GM12878 (cell line): ENCODE measurements at regions not wholly inside any gene's neighbourhood (a gene's known extent, or its start where the extent isn't known, plus 50 kb on each side); places are given as distances from the start of the nearest gene placed in this dataset.

Experiments used
- ATAC-seq: fragments of 200-7000 bp; cut with Tn5 transposase; 3 replicates; pipeline ENCODE4 v1.9.1; 2020; ENCODE audit warnings: mild to moderate bottlenecking, moderate library complexity
- BruUV-seq: library from RNA; stranded (reverse); fragments of 400-500 nt; replicated peaks from 2 replicates; lab custom pipeline; 2021; lab: Mats Ljungman, UMichigan
- CTCF ChIA-PET: fragments of 300-600 bp; sonication (Branson Sonifier 250); formaldehyde crosslinking; extraction: SDS; loops from one replicate; lab custom pipeline; 2021; ENCODE audit warnings: inconsistent platforms; lab: Yijun Ruan, JAX
- POLR2A ChIA-PET: fragments of 350-600 bp; formaldehyde crosslinking; extraction: SDS; loops from one replicate; lab custom pipeline; 2021; ENCODE audit warnings: inconsistent platforms; lab: Charles Lee
- RAD21 ChIA-PET: fragments of 300-600 bp; sonication (Branson Sonifier 250); formaldehyde crosslinking; loops from one replicate; lab custom pipeline; 2023; ENCODE audit warnings: antibody characterized with exemption; ENCODE audit not compliant: unreplicated experiment; lab: Charles Lee
- SMC1A ChIA-PET: fragments of 300-600 bp; sonication (Branson Sonifier 250); formaldehyde crosslinking; loops from one replicate; lab custom pipeline; 2023; ENCODE audit not compliant: unreplicated experiment, uncharacterized antibody; lab: Charles Lee
- DNase-seq: peaks from one replicate; pipeline ENCODE4 v3.0.0-alpha.2; 2011; ENCODE audit warnings: low read depth, low spot score
- FAIRE-seq: peaks from 3 replicates; lab custom pipeline; 2011; peaks lifted over from hg19 to GRCh38; lab: Jason Lieb, UNC
- H2AFZ ChIP-seq: 2 replicates; pipeline ENCODE4 v1.6.0; 2011; ENCODE audit warnings: low read depth, low read length, control low read depth; ENCODE audit not compliant: control insufficient read depth
- H3K27ac ChIP-seq: 2 replicates; pipeline ENCODE4 v1.5.1; 2011; ENCODE audit warnings: control low read depth; ENCODE audit not compliant: control insufficient read depth, insufficient read depth
- H3K27me3 ChIP-seq, 2 experiments: replicated peaks in 1 of 2; 2 replicates each; pipeline versions ENCODE4 v1.6.0 to v1.6.1; 2011; ENCODE audit warnings: low read length in 1 of 2; ENCODE audit not compliant: control insufficient read depth in 2 of 2, insufficient read depth in 2 of 2
- H3K36me3 ChIP-seq, 2 experiments: 2 replicates each; pipeline ENCODE4 v1.5.1; 2011; ENCODE audit warnings: low read length in 1 of 2; ENCODE audit not compliant: control insufficient read depth in 2 of 2, insufficient read depth in 2 of 2
- H3K4me1 ChIP-seq: 2 replicates; pipeline ENCODE4 v1.6.1; 2011; ENCODE audit warnings: mild to moderate bottlenecking, low read length, moderate library complexity, mixed read lengths; ENCODE audit not compliant: control insufficient read depth, insufficient read depth
- H3K4me2 ChIP-seq: 2 replicates; pipeline ENCODE4 v1.6.0; 2011; ENCODE audit warnings: control low read depth; ENCODE audit not compliant: control insufficient read depth, insufficient read depth
- H3K4me3 ChIP-seq: fragments of 200-600 bp; sonication (generic); 2 replicates; pipeline ENCODE4 v1.5.1; 2016
- H3K79me2 ChIP-seq: 2 replicates; pipeline ENCODE4 v1.6.0; 2011; ENCODE audit warnings: low read length; ENCODE audit not compliant: control insufficient read depth, insufficient read depth
- H3K9ac ChIP-seq: 2 replicates; pipeline ENCODE4 v1.8.0; 2011; ENCODE audit warnings: low read length, control low read depth, mixed read lengths; ENCODE audit not compliant: control insufficient read depth, insufficient read depth
- H3K9me3 ChIP-seq: replicated peaks from 3 replicates; pipeline ENCODE4 v1.5.1; 2011; ENCODE audit warnings: mild to moderate bottlenecking, low read length; ENCODE audit not compliant: control insufficient read depth, insufficient read depth
- H4K20me1 ChIP-seq: 2 replicates; pipeline ENCODE4 v1.6.0; 2011; ENCODE audit not compliant: control insufficient read depth, insufficient read depth
- BMI1 ChIP-seq: fragments of 450-650 bp; IDR thresholded peaks from 2 replicates; pipeline ENCODE4 v1.6.1; 2016; ENCODE audit warnings: mild to moderate bottlenecking, moderate library complexity, borderline replicate concordance
- CHD1 ChIP-seq: IDR thresholded peaks from 2 replicates; pipeline ENCODE4 v1.6.1; 2012; ENCODE audit warnings: low read depth, low read length, improper control_type of control experiment
- CTCF ChIP-seq, 3 experiments: IDR thresholded peaks in 2 of 3; conservative IDR thresholded peaks in 1 of 3; 2 replicates each; pipeline ENCODE4 v1.5.1; 2011; ENCODE audit warnings: low read depth in 3 of 3, low read length in 3 of 3, mild to moderate bottlenecking in 3 of 3, control low read depth in 2 of 3, moderate library complexity in 2 of 3, inconsistent platforms in 1 of 3, mixed read lengths in 1 of 3; ENCODE audit not compliant: control insufficient read depth in 2 of 3, insufficient read depth in 1 of 3; ENCODE audit errors: extremely low read depth in 1 of 3
- FOXK2 ChIP-seq: fragments of 450-650 bp; IDR thresholded peaks from 2 replicates; pipeline ENCODE4 v1.6.1; 2017; ENCODE audit warnings: mild to moderate bottlenecking, moderate library complexity
- JUND ChIP-seq: IDR thresholded peaks from 2 replicates; pipeline ENCODE4 v1.6.1; 2012; ENCODE audit warnings: low read depth, mild to moderate bottlenecking, low read length, improper control_type of control experiment, moderate library complexity
- PAX5 ChIP-seq: IDR thresholded peaks from 2 replicates; pipeline ENCODE4 v1.6.1; 2011; ENCODE audit warnings: low read depth, low read length, borderline replicate concordance
- PML ChIP-seq: IDR thresholded peaks from 2 replicates; pipeline ENCODE4 v1.6.1; 2012; ENCODE audit warnings: low read length, inconsistent platforms
- SRF ChIP-seq, 2 experiments: IDR thresholded peaks; 2 replicates each; pipeline ENCODE4 v1.6.1; 2011; ENCODE audit warnings: low read depth in 2 of 2, low read length in 2 of 2, mild to moderate bottlenecking in 1 of 2, moderate library complexity in 1 of 2
- STAT1 ChIP-seq: fragments of 450-650 bp; conservative IDR thresholded peaks from 2 replicates; pipeline ENCODE4 v1.6.1; 2014; ENCODE audit warnings: antibody characterized with exemption, mild to moderate bottlenecking
- ZBTB11 ChIP-seq: fragments of 450-650 bp; formaldehyde crosslinking; IDR thresholded peaks from 2 replicates; pipeline ENCODE4 v1.5.0; 2022; ENCODE audit warnings: mild to moderate bottlenecking, missing genetic modification characterization
- ZBTB33 ChIP-seq: fragments of 450-650 bp; IDR thresholded peaks from 2 replicates; pipeline ENCODE4 v1.6.1; 2017; ENCODE audit warnings: mild to moderate bottlenecking
- ZNF274 ChIP-seq: IDR thresholded peaks from one replicate; pipeline ENCODE4 v1.8.0; 2011; ENCODE audit not compliant: insufficient read length, insufficient read depth
- WGBS: methylation state at CpG from one replicate; pipeline ENCODE4 v1.1.6; 2016; ENCODE audit warnings: low lambda C conversion rate; ENCODE audit not compliant: insufficient replicate concordance, insufficient coverage; ENCODE audit errors: missing lambda C conversion rate; 5-methylcytosine and 5-hydroxymethylcytosine counted together
- in situ Hi-C: fragments of 300-500 bp; cut with MboI; formaldehyde crosslinking; loops from 9 replicates; pipeline ENCODE4 v1.14.3; 2018; ENCODE audit warnings: mixed read lengths
- intact Hi-C: fragments of 100-400 bp; cut with micrococcal nuclease; formaldehyde crosslinking; loops from one replicate; pipeline ENCODE4 v1.14.2; 2022; ENCODE audit not compliant: unreplicated experiment

GRCh38 chr6:147722158-147722557 lies 213.7 kb downstream of the SAMD5 start:
- CTCF ChIA-PET, result no interaction called here
- Histone ChIP-seq H3K4me2 (no peak overlapping the region), H3K9me3 (no peaks in the 10 kb centered on the region), H3K4me1 (no peaks in the 10 kb centered on the region), H3K4me3 (no peak overlapping the region), H3K27me3 (no peaks in the 10 kb centered on the region; a peak in 1 of 4 replicates), H3K9ac (no peak overlapping the region), H3K79me2 (no peaks in the 10 kb centered on the region), H2AFZ (no peak overlapping the region), H3K36me3 (no peaks in the 10 kb centered on the region), H4K20me1 (no peaks in the 10 kb centered on the region), H3K27ac (no peak overlapping the region)
- SMC1A ChIA-PET, result no interaction called here
- no peak for TF ChIP-seq BMI1
- TF ChIP-seq ZBTB33, result no peak
- no peak for TF ChIP-seq SRF (IDR thresholded peaks at IDR 0.05; ENCODE audit: low read depth in 2 of 2, low read length in 2 of 2)
- no peak for TF ChIP-seq FOXK2
- no peak for TF ChIP-seq PAX5
- TF ChIP-seq CHD1, result no peak
- no peak for TF ChIP-seq JUND
- no peak for TF ChIP-seq STAT1
- TF ChIP-seq ZBTB11, result no peak
- TF ChIP-seq PML, result no peak
- no peak for TF ChIP-seq CTCF (IDR thresholded peaks at IDR 0.05 in 2 of 3, conservative IDR thresholded peaks at IDR 0.05 in 1 of 3; ENCODE audit: control insufficient read depth in 2 of 3, extremely low read depth in 1 of 3, insufficient read depth in 1 of 3, low read depth in 3 of 3, low read length in 3 of 3)
- TF ChIP-seq ZNF274, result no peak
- in situ Hi-C loops (no loop called here), intact Hi-C loops (no loop called here)
- DNase-seq, result no peak
- RAD21 ChIA-PET, result no interaction called here
- ATAC-seq, result no peak
- BruUV-seq, result no TSS peak
- POLR2A ChIA-PET, result no interaction called here
- no peak for FAIRE-seq
- WGBS, result 12% methylated on average over 4 of the region's 4 CpGs
